Nucleus accumbens (tissue), 56 donors: ENCODE measurements at regions not wholly inside any gene's neighbourhood (a gene's known extent, or its start where the extent isn't known, plus 50 kb on each side); places are given as distances from the start of the nearest gene placed in this dataset.

Experiments used
- DNase-seq, 56 donors: peaks; one replicate each; lab custom pipeline; 2025; lab: John Stamatoyannopoulos, UW

DNA sequence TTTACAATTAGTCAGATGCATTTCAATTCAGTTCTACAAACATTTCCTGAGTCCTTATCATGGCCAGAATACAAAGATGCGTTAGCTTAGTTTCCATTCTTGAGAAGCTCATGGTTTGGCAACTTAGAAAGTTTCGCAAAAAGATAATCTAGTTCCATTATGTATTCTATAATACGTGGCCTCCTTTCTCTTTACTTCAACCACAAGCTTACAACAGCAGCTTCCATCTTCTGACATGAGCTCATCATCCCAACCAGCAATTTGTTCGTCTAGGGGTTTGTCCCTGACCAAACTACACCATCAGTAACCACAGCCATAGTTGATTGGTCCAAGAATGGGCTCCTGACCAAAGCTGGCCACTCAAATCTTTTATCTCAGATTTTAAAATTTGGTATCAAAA, 267.6 kb upstream of the TBC1D5 start:
- DNase-seq, result no peak

DNA sequence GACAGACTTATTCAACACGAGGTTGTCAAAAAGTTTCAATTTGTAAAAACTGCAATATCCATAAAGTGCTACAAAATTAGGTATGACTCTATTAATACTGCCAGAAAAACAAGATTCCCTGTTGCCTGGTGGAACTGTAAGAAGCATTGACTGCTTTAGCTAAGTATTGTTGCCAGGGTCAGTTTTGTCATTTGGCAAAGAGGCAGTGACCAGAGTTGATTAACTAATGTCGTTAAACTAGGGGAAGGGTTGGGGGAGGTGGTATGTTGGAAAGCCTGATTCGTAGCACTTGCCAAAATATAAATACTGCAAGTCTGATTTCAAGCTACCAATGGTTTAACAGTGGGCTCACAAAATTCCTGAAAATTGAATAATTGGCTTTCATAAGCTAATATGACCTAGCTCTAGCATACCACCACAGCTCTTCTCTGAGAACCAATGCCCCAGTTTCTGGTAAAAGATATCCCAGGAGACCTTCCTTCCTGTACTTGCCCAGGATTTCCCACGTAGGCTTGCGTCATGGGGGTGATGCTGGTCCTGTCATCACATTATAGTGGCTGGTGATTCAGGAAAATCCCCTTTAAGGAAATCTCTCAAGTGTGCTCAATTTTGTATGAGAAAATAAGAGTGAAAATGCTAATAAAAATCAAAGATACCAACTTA, 266.4 kb upstream of the TBC1D5 start:
- no peak for DNase-seq

DNA sequence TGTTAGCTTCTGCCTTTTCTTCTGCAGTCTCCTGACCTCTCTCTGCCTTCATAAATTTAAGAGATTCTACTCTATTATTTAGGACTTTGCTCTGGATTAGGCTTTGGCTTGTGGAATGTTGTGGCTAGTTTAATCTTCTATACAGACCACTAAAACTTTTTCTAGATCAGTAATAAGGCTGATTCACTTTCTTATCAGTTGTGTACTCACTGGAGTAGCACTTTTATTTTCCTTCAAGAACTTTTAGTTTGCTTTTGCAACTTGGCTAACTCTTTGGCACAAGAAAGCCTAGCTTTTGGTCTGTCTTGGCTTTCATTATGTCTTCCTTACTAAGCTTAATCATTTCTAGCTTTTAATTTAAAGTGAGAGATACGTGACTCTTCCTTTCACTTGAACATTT, 265.5 kb upstream of the TBC1D5 start:
- no peak for DNase-seq

DNA sequence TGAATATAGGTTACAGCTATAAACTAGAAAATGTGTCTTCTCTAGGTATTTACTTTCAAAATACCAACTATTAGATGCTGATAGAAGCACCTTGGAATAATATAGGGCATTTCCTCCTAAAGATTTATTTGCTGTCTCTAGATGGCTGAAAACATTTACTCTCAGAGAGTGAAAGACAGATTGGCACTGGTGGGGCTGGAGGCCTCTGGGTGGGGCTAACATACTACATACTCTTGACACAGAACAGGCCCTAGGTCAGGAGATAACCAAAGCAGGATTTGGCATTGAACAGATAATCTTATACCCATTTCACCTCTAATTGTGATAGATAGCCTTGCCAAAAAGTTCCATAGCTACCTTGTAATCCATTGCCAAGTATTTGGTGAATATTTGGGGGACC, 253.3 kb upstream of the TBC1D5 start:
- no peak for DNase-seq

DNA sequence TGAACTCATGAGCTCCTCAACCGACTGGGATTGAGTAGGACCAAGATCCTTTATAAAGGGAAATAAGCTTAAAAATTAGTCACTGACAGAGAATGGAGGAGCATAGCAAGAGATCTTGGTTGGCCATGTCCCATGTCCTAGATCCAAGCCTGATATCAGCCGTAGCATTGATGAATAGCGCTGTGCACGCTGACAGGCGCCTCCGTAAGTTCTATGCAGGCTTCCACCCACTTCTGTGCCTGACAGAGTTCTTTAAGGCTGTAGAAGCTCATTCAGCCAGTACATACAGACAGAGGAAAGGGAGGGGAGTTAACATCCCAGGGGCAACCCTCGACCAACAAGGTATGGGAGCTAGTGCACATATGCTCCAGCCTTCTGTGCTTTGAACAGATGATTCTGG, 251.7 kb upstream of the TBC1D5 start:
- peak in 1 of 56 donors; percentile 2 for DNase-seq

DNA sequence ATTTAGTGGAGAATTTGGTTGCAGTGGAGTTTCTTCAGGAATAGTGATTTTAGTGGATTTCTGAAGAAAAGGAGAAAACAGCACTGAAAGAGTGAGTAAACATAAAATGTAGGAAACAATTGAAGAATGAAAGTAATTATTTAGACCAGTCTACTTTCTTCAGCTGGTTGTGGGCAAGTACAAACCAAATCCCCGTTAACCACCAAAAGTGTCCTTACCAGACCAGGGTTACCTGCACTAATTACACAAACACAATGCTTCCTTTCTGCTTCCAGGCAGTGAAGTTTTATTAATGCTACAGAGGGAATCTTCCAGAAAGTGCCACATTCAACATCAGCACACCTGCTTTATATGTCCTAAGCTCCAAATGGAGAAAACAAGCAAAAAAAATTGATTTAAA, 248.0 kb upstream of the TBC1D5 start:
- DNase-seq, result no peak

DNA sequence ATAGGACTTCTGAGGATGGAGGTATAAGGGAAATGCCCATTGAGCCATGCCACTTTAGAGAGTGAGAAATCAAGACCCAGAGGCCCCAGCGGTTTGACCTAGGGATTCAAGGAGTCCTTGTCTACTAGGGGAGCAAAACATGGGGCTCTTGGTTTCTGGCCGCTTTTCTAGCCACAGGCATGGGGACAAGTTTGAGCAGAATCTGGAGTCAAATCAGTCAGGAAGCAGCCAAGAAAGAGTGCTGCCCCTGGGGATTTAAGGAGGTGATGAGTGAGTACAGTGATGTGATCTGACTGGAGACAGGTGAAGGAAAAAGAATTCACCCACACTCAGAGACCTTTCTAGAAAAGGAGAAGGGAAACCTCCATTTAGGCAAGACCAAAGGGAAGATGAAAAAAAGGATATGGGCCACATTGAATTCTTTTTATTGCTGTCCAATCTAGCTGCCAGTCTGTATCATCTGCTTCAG, 244.0 kb upstream of the TBC1D5 start:
- DNase-seq, result no peak

DNA sequence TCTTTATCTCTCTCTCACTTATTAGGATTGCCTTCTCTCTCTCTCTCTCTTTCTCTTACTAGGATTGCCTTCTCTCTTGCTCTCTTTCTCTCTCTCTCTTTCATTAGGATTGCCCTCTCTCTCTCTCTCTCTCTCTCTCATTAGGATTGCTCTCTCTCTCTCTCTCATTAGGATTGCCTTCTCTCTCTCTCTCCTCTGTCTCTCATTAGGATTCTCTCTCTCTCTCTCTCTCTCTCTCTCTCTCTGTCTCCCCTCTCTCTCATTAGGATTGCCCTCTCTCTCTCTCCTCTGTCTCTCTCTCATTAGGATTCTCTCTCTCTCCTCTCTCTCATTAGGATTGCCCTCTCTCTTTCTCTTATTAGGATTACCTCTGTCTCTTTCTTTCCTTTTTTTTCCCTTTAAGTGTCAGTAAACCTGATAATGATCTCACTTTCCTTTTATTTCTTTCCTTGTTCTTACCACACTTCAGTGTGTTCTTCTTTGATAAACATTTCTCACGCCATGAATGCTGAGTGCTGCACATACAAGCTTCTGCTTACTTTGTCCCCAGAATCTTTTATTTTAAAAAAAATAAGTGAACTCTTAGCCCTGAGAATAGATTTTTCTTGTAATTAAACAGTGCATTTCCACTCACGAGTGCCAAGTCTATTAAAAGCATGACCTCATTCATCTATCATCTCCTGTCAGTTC, 243.4 kb upstream of the TBC1D5 start:
- DNase-seq, result no peak

DNA sequence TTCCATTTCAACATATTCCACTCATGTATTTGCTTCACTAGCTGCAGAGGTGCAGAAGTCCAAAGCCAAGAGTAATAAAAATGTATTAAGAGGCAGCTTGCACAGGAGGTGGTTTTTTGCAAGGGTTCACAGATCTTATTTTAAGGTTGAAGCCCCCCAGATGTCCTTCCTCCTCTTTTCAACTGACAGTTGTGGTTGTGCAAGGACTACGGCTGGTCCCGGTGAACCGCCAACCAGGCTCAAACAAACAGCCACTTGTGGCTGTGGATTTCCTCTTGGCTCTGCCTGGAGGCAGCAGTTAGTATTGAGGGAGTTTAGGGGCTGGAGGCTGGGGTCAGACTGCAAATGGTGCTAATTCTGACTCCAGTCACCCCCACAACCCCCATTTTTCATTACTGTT, 240.7 kb upstream of the TBC1D5 start:
- no peak for DNase-seq

DNA sequence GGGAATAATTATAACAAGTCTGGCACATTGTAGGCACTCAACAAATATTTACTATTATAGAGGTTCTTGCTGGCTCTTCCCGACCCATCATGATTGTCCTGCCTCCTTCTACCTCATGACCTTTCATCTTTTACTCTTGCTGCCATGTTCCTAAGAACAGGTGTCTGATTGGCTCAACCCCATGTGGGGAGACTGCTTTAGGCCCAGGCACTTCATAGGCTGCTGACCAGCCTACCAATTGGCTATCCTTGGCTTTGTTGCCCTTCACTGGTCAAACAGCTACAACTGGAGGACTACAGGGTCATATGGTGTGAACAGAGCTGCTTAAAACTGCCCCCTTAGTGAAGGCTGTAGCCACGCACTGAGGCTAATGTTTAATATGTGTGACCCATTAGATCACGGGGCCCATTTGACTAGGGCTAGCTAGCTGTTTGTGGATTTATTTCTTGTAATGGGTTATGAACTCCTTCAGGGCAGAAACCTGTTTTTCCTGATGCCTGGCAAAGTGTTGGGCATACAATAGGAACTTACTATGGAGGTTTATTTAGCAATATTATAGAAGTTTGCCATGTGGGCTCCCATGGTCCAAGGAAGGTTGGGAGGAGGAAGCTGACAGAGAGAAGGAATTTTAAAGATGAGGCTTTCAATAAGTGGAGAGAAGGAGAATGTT, 239.9 kb upstream of the TBC1D5 start:
- no peak for DNase-seq

DNA sequence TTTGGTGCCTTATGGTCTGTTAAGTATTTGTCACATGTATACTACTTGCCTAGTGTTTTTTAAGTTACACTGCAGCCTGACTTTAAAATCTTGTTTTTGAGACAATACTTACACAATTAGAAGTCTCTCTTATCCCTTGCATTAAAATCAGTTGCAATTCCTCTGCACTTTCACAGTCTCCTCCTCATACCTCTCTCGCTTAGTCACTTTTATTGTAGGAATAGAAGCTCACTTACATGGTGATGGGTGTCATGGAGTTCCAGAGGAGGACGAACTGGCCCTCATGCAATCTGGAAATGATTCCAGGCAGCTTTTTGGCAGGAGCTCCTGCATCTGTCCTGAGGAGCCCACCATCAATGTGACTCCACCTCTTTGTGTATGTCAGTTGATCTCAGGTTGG, 238.4 kb upstream of the TBC1D5 start:
- DNase-seq, result no peak

DNA sequence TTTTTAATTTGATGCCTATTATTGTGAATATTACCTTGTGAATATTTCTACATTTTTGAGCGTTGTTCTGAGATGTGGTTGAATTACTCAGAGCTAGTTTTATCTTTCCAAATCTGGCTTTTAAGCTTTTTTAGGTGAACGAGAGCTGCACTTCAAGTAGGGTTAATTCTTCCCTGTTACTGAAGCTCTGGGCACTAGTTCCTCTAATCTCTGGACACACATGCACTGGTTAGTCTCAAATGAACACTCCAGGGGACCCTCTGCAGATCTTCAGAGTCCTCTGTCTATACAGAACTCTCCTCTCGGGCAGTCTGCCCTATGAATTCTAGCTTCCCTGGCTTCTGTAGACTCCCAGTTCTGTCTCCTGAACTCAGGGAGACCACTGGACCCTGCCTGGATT, 237.5 kb upstream of the TBC1D5 start:
- no peak for DNase-seq

DNA sequence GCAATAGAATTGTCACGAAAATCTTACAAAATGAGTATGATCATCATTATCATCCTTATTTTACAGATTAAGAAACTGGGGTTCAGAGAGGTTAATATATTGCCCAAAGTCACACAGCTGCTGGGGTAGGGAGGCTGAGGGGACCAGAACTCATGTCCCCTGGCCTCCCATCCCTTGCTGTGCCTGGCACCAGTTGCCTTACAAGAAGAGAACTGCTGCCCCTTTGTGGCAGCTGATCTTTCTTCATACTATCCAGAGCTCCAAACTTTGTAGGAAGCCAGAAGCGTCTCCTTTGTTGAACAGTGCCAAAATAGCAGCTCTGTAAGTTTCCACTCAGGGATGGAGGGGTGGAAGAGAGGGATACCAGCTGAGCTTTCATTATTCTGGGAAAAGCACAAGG, 236.8 kb upstream of the TBC1D5 start:
- DNase-seq, result peak in 9 of 56 donors; percentile 1 to 18 (median 3)

DNA sequence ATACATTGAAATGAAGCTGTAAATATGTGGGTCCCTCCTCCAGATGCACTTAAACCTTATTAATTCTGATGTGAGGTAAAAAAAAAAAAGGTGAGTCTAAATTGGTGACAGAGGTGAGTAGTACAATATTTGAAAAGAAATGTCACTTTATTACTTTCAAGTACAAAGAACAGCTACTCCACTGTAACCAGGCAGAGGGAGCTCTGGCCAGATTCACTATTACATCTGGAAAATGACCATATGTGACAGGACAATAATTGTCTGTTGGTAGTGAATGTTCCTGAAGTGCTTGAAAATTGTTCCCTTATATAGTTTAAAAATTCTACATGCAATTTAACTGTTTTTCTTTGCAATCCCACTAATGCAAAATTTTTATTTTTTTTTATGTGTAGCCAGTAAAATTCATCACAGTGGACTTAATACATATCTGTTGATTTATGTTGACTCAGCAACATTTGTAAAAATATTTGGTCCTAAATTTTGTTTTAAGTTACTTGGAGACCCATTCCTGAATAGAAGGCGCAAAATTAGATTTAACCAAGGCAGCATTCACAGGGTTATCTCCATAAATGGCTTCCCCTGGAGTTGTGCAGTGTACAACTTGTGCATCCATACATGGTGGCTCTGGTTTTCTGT, 231.9 kb upstream of the TBC1D5 start:
- DNase-seq, result no peak

DNA sequence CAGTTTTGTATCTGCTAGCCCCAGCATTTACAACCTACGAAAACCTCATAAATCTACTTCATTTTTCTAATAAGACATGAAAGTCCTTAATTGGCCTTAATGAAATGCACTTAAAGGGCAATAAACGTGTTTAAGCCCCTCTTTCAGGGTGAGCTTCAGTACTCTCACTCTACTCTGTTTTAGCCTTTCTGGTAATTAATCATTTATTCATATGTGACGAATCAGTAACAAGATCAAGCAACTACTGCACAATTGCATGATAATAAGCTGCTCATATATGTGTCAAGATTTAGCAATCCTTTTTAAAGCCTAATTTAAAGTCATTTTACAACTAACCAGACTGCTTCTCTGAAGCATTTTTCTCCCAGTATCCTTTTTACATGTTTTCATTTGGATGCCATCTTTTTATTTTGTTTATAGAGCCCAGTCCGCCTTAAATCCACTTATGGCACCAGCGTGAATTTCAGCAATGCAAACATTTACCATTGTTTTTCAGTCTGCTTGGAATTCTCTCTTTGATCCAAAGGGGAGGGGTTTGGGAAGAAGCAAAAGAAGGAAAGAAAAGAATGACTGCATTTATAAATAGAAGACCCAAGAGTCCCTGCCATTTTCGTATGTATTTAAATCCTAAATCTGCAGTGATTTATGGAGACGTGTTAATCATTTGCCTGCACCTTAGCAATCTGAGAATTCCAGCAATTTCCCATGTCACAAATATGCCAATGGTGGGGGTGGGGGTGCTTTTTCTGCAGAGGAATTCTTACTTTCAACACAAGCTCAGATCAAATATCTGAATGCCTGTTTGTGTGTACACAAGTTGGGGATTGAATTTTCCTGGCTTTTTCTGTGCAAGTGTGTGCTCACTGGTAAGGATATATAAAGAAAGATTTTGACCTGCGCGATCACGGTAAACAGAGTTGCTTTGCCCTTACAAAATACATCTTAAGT, 230.8 kb upstream of the TBC1D5 start:
- no peak for DNase-seq

DNA sequence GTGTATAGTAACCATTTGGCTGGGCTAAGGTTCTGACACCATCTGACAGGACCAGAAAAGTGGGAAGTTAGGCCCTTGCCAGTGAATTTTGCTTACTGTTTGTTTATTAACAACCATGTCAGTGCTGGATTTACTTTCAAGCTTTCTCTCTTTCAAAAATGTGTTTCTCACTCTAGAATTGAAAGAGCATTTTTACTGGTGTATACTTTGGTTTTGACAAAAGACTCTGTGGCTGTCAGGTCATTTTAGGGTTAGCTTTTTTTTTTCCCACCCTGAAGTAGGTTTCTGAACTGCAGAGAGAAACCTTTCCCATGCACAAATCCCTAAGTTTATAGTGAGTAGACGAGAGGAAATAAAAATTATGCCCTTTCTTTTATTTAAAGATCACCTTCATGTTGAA, 230.0 kb upstream of the TBC1D5 start:
- DNase-seq, result no peak

DNA sequence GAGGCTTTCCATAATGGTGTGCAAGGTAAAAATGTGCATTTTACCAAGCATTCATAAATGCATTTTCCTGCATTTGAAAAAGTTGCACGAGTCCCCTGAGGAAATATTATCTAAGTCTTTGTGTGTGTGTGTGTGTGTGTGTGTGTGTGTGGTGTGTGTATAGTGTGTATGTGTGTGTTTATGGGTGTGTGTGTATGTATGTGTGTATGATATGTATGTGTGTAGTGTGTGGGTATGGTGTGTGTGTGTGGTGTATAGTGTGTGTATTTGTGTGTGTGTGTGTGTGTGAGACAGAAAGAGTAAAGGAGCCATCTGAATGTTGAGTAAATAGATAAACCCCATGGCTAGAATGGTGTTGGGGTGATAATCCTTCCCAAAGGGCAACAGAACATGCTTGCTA, 229.6 kb upstream of the TBC1D5 start:
- DNase-seq, result no peak

DNA sequence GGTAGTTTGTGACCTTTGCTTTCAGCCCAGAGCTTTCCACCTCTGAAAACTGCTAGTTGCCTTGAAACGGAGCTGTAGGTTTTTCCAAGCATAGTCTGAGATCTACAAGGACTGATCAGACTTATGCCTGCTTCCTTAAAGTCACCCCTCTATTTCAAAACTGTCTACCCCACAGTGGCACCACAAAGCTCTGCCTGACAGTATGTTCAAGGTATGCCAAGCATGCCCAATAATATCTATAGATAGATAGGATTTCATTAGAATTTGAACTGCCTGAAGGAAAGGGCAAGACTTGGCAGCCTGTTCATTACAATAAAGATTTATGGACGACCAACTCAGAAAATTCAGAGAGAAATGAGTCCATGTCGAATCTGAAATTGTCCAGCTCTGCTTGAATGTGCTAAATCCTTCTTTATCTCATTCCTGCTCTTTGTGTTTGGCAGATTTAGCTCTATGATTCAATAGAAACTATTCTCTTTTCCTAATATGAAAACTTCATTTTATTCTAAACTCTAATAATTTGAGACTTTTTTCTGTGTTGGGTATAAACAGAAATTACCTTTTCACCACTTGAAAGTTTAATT, 227.6 kb upstream of the TBC1D5 start:
- DNase-seq, result no peak

DNA sequence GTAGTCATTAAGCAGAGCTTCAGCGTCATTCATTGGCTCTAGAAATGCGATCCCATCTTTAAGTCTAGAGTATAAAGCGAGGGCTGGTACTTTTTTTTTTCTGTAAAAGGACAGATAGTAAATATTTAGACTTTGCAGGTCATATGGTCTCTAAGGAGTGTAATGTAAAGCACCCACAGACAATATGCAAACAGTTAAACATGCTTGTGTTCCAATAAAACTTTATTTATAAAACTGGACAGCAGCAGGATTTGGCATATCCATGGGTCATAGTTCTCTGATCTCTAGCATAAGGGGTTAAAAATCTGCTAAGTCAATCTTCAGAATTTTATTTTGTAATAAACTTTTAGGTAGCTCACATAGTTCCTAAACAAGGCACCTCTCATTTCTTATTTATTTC, 226.8 kb upstream of the TBC1D5 start:
- no peak for DNase-seq
